EH (cell line): ENCODE measurements at regions not wholly inside any gene's neighbourhood (a gene's known extent, or its start where the extent isn't known, plus 50 kb on each side); places are given as distances from the start of the nearest gene placed in this dataset.
"Not testable (repeated sequence)": the region's sequence is repeated elsewhere in the genome, so short reads cannot be mapped to it uniquely, and the experiment has no call there.

Experiments used
- DNase-seq: peaks from one replicate; pipeline ENCODE4 v3.0.0-alpha.2; 2015; ENCODE audit warnings: low read depth

DNA sequence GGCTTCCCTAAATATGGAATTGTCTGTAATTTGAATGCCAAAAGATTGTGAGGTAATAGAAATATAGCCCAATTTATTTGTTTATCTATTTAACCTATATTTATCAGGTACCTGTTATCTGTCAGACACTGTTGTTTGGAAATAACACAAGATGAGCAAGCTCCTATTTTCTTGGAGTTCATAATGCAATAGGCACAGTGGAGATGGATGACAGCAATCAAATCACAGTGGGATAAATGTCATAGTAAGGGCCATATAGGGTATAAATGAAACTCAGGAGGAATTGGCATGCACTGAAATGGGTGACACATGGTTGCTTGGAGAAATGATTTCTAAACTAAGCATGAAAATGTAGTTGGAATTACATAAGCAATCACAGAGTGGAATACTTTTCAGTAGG is 761.8 kb upstream of the MBL2 start:
- no peak for DNase-seq

GRCh38 chr10:53528974-53529373 is 756.4 kb upstream of the MBL2 start:
- no peak for DNase-seq

- DNase-seq: no peak
Measured at GRCh38 chr10:53521046-53521445, 748.5 kb upstream of the MBL2 start.

DNA sequence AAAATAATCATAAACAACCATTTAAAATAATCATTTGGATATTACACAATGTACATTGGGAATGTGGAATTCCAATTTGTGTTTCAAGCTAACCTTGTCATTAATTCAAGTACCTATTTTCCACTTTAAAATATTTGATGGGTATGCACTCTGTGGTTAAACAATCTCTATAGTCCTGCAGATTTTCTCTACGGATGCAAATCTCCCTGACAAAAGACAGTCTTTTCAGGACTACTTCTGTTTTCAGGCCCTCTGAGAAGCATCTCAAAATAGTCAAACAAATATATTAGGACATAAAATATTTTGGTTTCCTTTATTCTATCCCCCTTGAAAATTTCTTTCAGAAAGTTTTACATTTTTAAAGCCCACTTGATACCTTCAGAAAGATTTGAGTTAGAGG is 735.6 kb upstream of the MBL2 start:
- DNase-seq: no peak

DNA sequence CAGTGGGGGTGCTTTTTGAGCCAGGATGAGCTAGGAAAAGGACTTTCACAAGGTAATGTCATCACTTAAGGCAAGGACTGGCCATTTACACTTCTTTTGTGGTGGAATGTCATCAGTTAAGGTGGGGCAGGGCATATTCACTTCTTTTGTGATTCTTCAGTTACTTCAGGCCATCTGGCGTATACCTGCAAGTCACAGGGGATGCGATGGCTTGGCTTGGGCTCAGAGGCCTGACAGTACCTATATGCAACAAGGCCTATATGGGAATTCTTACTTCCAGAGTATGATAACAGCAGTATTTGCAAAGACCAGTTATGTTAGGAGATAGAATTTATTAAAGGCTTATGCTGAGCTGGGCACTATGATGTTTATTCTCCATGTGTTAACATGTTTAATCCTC is 731.9 kb upstream of the MBL2 start:
- DNase-seq: not testable (repeated sequence)

DNA sequence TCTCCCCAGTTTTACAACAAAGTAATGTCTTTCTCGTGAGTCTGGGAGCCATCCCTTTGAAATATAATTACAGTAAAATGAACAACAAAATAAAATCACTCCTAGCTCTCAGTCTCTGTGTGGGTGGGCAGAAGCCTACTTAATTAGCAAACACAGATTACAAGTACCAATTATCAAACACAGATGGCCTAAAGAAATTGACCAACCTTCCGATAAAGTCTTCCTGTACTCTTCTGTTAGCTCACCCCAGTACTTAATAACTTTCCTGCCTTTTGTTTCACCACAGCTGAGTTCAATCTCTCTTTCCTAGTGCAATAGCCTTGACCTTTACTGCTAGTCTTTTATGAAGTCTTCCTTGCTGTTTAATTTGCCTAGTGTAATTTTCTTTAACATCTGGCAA is 719.2 kb upstream of the MBL2 start:
- DNase-seq: no peak

DNA sequence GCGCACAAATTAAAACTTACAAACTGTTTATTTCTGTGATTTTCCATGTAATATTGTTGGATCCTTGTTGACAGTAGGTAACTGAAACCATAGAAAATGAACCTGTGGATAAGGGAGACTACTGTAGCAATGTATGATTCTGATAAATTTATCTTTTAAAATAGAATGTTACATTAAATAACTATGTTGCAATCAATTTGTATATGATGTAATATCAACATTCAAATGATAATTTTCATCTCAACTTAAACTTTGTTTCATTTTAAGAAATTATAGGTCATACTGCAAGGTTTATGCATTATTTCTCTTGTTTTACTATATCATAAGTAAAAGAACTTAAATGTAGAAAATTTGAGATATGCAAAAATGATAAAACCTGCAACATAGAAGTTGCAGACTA is 718.0 kb upstream of the MBL2 start:
- DNase-seq: no peak

GRCh38 chr10:53489335-53490182 is 717.0 kb upstream of the MBL2 start:
- DNase-seq: no peak

- DNase-seq: no peak
Measured at GRCh38 chr10:53487019-53487983, 714.7 kb upstream of the MBL2 start.

- DNase-seq: not testable (repeated sequence)
Measured at GRCh38 chr10:53485422-53485821, 712.8 kb upstream of the MBL2 start.

DNA sequence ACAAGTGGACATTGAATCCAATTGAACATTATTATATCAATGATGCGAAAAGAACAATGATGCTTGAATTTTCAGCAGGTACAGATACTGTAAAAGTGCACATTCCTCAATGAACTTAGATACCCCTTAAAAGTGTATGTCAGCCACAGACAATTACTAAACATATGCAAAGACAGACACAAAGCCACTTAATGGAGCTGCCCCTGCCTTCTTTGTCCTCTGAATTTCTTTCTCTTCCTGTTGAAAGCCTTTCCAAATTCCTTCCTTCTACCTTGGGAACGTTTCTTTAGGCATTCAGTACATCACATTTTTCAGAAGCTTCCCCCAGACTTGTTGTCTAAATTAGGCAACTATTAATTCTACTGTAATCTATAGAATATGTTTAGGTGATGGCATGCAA is 706.8 kb upstream of the MBL2 start:
- no peak for DNase-seq

GRCh38 chr10:53477313-53477675 is 704.7 kb upstream of the MBL2 start:
- no peak for DNase-seq

GRCh38 chr10:53476650-53477312 is 704.2 kb upstream of the MBL2 start:
- no peak for DNase-seq

GRCh38 chr10:53469383-53469782 is 696.8 kb upstream of the MBL2 start:
- DNase-seq: no peak

GRCh38 chr10:53463539-53463938 is 691.0 kb upstream of the MBL2 start:
- DNase-seq: no peak

GRCh38 chr10:53458007-53458406 is 685.4 kb upstream of the MBL2 start:
- DNase-seq: no peak

DNA sequence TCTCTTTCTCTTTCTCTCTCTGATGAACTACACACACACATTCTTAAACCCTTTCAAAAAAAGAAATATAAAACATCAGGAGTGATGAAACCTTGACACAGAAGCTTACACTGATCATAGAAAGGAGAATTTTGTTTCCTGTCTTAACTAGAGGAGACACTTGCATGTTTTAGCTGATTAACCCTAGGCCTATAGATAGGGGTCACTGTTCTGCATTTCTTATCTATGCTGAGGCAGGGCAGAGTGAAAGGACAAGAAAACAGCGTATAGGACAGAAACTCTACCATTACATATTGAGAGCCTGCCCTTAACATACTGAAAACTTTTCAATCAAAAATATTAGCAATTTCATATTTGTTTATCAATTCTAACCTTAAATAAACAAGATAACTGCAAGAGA is 680.6 kb upstream of the MBL2 start:
- no peak for DNase-seq

- DNase-seq: no peak
Measured at GRCh38 chr10:53447576-53447975, 675.0 kb upstream of the MBL2 start.

DNA sequence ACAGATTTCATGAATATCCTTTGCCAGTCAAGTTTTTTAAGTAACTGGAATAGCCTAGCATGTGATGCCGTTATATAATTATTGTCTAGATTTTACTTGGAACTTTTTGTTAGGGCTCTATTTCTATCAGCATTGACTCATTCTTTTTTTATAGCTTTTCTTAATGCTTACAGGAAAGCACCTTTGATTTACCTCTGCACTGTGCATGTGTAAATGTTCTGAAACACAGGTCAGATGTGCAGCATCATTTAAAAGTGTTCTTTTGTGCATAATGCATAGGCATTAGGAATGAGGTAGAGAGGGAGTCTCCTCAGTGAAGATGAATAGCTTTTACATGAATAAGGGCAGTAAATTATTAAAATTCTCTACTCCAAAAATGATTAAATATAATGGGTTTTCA is 669.3 kb upstream of the MBL2 start:
- no peak for DNase-seq

- DNase-seq: no peak
Measured at GRCh38 chr10:53440601-53441000, 668.0 kb upstream of the MBL2 start.

DNA sequence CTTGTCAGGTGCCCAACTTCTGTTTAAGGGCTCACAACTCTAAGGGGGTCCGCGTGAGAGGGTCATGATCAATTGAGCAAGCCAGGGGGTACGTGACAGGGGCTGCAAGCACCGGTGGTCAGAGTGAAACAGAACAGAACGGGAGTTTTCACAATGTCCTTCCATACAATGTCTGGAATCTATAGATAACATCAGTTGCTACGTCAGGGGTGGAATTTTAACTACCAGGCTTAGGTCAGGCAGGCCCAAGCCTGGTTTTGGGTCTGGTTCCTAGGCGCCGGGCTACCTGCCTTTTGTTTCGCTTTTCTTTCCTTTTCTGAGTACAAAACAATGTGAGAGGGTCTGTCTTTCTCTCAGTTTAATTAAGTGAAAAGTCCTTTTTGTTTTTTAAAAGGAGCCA is 666.5 kb upstream of the MBL2 start:
- DNase-seq: not testable (repeated sequence)

GRCh38 chr10:53434413-53434812 is 661.8 kb upstream of the MBL2 start:
- DNase-seq: no peak

GRCh38 chr10:53432035-53432434 is 659.5 kb upstream of the MBL2 start:
- no peak for DNase-seq
